Neural progenitor cell (in vitro differentiated cells): ENCODE measurements at regions not wholly inside any gene's neighbourhood (a gene's known extent, or its start where the extent isn't known, plus 50 kb on each side); places are given as distances from the start of the nearest gene placed in this dataset.

ENCODE experiments used
- DNase-seq: peaks from one replicate; pipeline ENCODE4 v3.0.0-alpha.2; 2016; ENCODE audit warnings: low spot score
- H2AFZ ChIP-seq: fragments of 200-600 bp; sonication (generic); replicated peaks from 2 replicates; pipeline ENCODE4 v1.6.1; 2016; ENCODE audit warnings: antibody characterized with exemption
- H3F3A ChIP-seq: fragments of 200-600 bp; sonication (generic); 2 replicates; pipeline ENCODE4 v1.6.1; 2016; ENCODE audit warnings: antibody characterized with exemption, low read depth
- H3K27ac ChIP-seq: fragments of 200-600 bp; sonication (generic); 2 replicates; pipeline ENCODE4 v1.5.1; 2016; ENCODE audit warnings: mild to moderate bottlenecking
- H3K27me3 ChIP-seq: fragments of 200-600 bp; sonication (generic); 2 replicates; pipeline ENCODE4 v1.6.1; 2016; ENCODE audit warnings: mild to moderate bottlenecking, moderate library complexity
- H3K36me3 ChIP-seq: fragments of 200-600 bp; sonication (generic); 2 replicates; pipeline ENCODE4 v1.5.1; 2016
- H3K4me1 ChIP-seq: fragments of 200-600 bp; sonication (generic); 2 replicates; pipeline ENCODE4 v1.6.1; 2016; ENCODE audit warnings: mixed run types
- H3K4me2 ChIP-seq: fragments of 200-600 bp; sonication (generic); 2 replicates; pipeline ENCODE4 v1.6.1; 2016
- H3K4me3 ChIP-seq: fragments of 200-600 bp; sonication (generic); 2 replicates; pipeline ENCODE4 v1.5.1; 2016
- H3K79me2 ChIP-seq: fragments of 200-600 bp; sonication (generic); 2 replicates; pipeline ENCODE4 v1.6.1; 2016; ENCODE audit warnings: low read depth
- H3K9ac ChIP-seq: fragments of 200-600 bp; sonication (generic); 2 replicates; pipeline ENCODE4 v1.6.1; 2016
- H3K9me3 ChIP-seq: fragments of 200-600 bp; sonication (generic); 2 replicates; pipeline ENCODE4 v1.5.1; 2016; ENCODE audit warnings: low read depth
- H4K20me1 ChIP-seq: fragments of 200-600 bp; sonication (generic); 2 replicates; pipeline ENCODE4 v1.6.1; 2016; ENCODE audit warnings: low read depth
- H3K27ac Mint-ChIP-seq: 3 replicates; pipeline ENCODE4 v1.8.0; 2021; ENCODE audit warnings: mixed read lengths
- H3K27me3 Mint-ChIP-seq: 2 replicates; pipeline ENCODE4 v1.8.0; 2022; ENCODE audit warnings: low read depth, mild to moderate bottlenecking, inconsistent platforms, moderate library complexity, mixed read lengths; ENCODE audit not compliant: insufficient read depth
- H3K36me3 Mint-ChIP-seq: 3 replicates; pipeline ENCODE4 v1.8.0; 2021; ENCODE audit warnings: mixed read lengths
- H3K4me1 Mint-ChIP-seq: 3 replicates; pipeline ENCODE4 v1.8.0; 2021; ENCODE audit warnings: mixed read lengths
- H3K4me3 Mint-ChIP-seq: 3 replicates; pipeline ENCODE4 v1.8.0; 2021; ENCODE audit warnings: mild to moderate bottlenecking, moderate library complexity, mixed read lengths
- H3K9me3 Mint-ChIP-seq: 3 replicates; pipeline ENCODE4 v1.8.0; 2020; ENCODE audit warnings: mixed read lengths
- CTCF ChIP-seq: fragments of 200-600 bp; sonication (generic); IDR thresholded peaks from 2 replicates; pipeline ENCODE4 v1.5.1; 2017; ENCODE audit warnings: antibody characterized with exemption, mild to moderate bottlenecking
- EZH2 ChIP-seq: fragments of 200-600 bp; sonication (generic); IDR thresholded peaks from 2 replicates; pipeline ENCODE4 v1.6.1; 2017; ENCODE audit warnings: antibody characterized with exemption, mild to moderate bottlenecking, moderate library complexity
- EZH2phosphoT487 ChIP-seq: fragments of 200-600 bp; sonication (generic); IDR thresholded peaks from 2 replicates; pipeline ENCODE4 v1.6.1; 2017; ENCODE audit warnings: antibody characterized with exemption

- Histone ChIP-seq H3K4me3 (no peak overlapping the region), H3K9ac (no peak overlapping the region), H3K79me2 (no peaks in the 10 kb centered on the region), H3K4me1 (peaks cover 21% of the 10 kb centered on the region), H3K27me3 (no peaks in the 10 kb centered on the region), H2AFZ (no peak overlapping the region), H3K4me2 (no peak overlapping the region), H3F3A (no peaks in the 10 kb centered on the region), H3K27ac (no peak overlapping the region), H3K36me3 (no peaks in the 10 kb centered on the region), H3K9me3 (no peaks in the 10 kb centered on the region), H4K20me1 (no peaks in the 10 kb centered on the region)
- Mint-ChIP-seq H3K27me3 (peaks cover under 1% of the 10 kb centered on the region), H3K4me1 (peaks cover 51% of the 10 kb centered on the region), H3K9me3 (peaks cover 3% of the 10 kb centered on the region), H3K36me3 (peaks cover 8% of the 10 kb centered on the region), H3K27ac (no peak overlapping the region), H3K4me3 (no peak overlapping the region)
- DNase-seq, result no peak
- no peak for TF ChIP-seq EZH2phosphoT487
- TF ChIP-seq CTCF, result no peak
- TF ChIP-seq EZH2, result no peak
These were observed 230.1 kb upstream of the TPM1 start for GRCh38 chr15:62812515-62812835.

- Histone ChIP-seq H4K20me1 (no peaks in the 10 kb centered on the region), H3K27me3 (no peaks in the 10 kb centered on the region), H3K79me2 (no peaks in the 10 kb centered on the region), H3K9ac (no peak overlapping the region), H3K9me3 (no peaks in the 10 kb centered on the region), H3K4me3 (no peak overlapping the region), H3K4me1 (peaks cover 16% of the 10 kb centered on the region), H3K27ac (no peak overlapping the region), H2AFZ (no peak overlapping the region), H3K4me2 (no peak overlapping the region), H3K36me3 (no peaks in the 10 kb centered on the region), H3F3A (no peaks in the 10 kb centered on the region)
- DNase-seq, result no peak
- no peak overlapping the region for H3K27ac Mint-ChIP-seq
- TF ChIP-seq EZH2, result no peak
- TF ChIP-seq EZH2phosphoT487, result no peak
- no peak for TF ChIP-seq CTCF
- H3K4me3 Mint-ChIP-seq, result no peak overlapping the region
- H3K9me3 Mint-ChIP-seq, result peaks cover 3% of the 10 kb centered on the region
- peaks cover 32% of the 10 kb centered on the region for H3K4me1 Mint-ChIP-seq
- peaks cover 5% of the 10 kb centered on the region for H3K27me3 Mint-ChIP-seq
- peaks cover 8% of the 10 kb centered on the region for H3K36me3 Mint-ChIP-seq
These were observed 226.0 kb upstream of the TPM1 start for GRCh38 chr15:62816342-62817069.

GRCh38 chr15:62818691-62819090 is 223.9 kb upstream of the TPM1 start:
- Histone ChIP-seq H3K4me3 (no peak overlapping the region), H4K20me1 (no peaks in the 10 kb centered on the region), H3F3A (no peaks in the 10 kb centered on the region), H3K4me1 (peaks cover 16% of the 10 kb centered on the region), H3K27me3 (no peaks in the 10 kb centered on the region), H3K27ac (no peak overlapping the region), H3K4me2 (no peak overlapping the region), H2AFZ (no peak overlapping the region), H3K36me3 (no peaks in the 10 kb centered on the region), H3K9ac (no peak overlapping the region), H3K79me2 (no peaks in the 10 kb centered on the region), H3K9me3 (no peaks in the 10 kb centered on the region)
- peaks cover 3% of the 10 kb centered on the region for H3K9me3 Mint-ChIP-seq
- peaks cover 25% of the 10 kb centered on the region for H3K4me1 Mint-ChIP-seq
- DNase-seq, result no peak
- peaks cover 5% of the 10 kb centered on the region for H3K27me3 Mint-ChIP-seq
- TF ChIP-seq EZH2 (no peak), CTCF (no peak), EZH2phosphoT487 (no peak)
- no peak overlapping the region for H3K4me3 Mint-ChIP-seq
- H3K36me3 Mint-ChIP-seq, result no peaks in the 10 kb centered on the region
- no peak overlapping the region for H3K27ac Mint-ChIP-seq
